ENCODE measurements at regions not wholly inside any gene's neighbourhood (a gene's known extent, or its start where the extent isn't known, plus 50 kb on each side); places are given as distances from the start of the nearest gene placed in this dataset.

DNA sequence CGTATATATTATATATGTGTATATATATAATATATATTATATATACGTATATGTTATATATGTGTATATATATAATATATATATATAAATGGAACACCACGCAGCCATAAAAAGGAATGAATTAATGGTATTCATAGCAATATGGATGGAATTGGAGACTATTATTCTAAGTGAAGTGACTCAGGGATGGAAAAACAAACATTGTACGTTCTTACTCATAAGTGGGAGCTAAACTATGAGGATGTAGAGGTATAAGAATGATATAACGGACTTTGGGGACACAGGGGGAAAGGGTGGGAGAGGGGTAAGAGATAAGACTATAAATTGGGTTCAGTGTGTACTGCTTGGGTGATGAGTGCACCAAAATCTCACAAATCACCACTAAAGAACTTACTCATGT lies 1388.9 kb downstream of the C4orf33 start:
- TF ChIP-seq POLR2AphosphoS5 (IDR thresholded peaks at IDR 0.05; ENCODE audit: borderline replicate concordance, low read depth, low read length) (no peak), EZH2 (IDR thresholded peaks at IDR 0.05) (no peak), FOXP2 (optimal IDR thresholded peaks at IDR 0.05; ENCODE audit: control extremely low read depth, extremely low read length, insufficient read depth) (no peak)

All from SK-N-MC (cell line).